ENCODE measurements at regions not wholly inside any gene's neighbourhood (a gene's known extent, or its start where the extent isn't known, plus 50 kb on each side); places are given as distances from the start of the nearest gene placed in this dataset.

DNA sequence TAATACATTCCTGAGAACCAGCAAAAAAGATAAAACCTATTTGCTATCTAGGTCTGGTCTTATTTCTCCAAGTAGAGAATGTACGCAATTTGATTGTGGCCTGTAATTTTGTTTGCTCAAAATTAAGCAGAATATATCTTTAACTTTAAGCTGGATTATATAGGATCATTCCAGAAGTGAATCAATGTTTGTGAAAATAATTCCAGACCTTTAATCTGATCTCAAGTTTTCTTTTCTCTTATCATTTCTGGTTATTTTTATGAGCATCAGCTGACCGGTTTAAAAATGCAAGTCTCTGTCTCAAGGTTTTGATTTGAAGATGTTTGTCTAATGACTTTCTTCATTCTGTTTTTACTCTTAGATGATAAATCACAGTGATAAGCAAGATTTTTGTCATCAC is 997.9 kb upstream of the FLRT2 start:
- TF ChIP-seq POLR2A (IDR thresholded peaks at IDR 0.05; ENCODE audit: extremely low read depth, insufficient read length): no peak
- TF ChIP-seq, protein P1, sequence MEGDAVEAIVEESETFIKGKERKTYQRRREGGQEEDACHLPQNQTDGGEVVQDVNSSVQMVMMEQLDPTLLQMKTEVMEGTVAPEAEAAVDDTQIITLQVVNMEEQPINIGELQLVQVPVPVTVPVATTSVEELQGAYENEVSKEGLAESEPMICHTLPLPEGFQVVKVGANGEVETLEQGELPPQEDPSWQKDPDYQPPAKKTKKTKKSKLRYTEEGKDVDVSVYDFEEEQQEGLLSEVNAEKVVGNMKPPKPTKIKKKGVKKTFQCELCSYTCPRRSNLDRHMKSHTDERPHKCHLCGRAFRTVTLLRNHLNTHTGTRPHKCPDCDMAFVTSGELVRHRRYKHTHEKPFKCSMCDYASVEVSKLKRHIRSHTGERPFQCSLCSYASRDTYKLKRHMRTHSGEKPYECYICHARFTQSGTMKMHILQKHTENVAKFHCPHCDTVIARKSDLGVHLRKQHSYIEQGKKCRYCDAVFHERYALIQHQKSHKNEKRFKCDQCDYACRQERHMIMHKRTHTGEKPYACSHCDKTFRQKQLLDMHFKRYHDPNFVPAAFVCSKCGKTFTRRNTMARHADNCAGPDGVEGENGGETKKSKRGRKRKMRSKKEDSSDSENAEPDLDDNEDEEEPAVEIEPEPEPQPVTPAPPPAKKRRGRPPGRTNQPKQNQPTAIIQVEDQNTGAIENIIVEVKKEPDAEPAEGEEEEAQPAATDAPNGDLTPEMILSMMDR (IDR thresholded peaks at IDR 0.05; ENCODE audit: low read depth, low read length): no peak

Measured in NB4 (cell line).